ENCODE measurements at regions not wholly inside any gene's neighbourhood (a gene's known extent, or its start where the extent isn't known, plus 50 kb on each side); places are given as distances from the start of the nearest gene placed in this dataset.

GRCh38 chr3:15903164-15903563 is 105.4 kb upstream of the ANKRD28 start:
- no peak for TF ChIP-seq CTCF (IDR thresholded peaks at IDR 0.05)
- no peak for TF ChIP-seq POLR2A (IDR thresholded peaks at IDR 0.05)
